Right ventricle myocardium inferior (tissue), 1 donor: ENCODE measurements at regions not wholly inside any gene's neighbourhood (a gene's known extent, or its start where the extent isn't known, plus 50 kb on each side); places are given as distances from the start of the nearest gene placed in this dataset.
"Not testable (repeated sequence)": the region's sequence is repeated elsewhere in the genome, so short reads cannot be mapped to it uniquely, and the experiment has no call there.

Source experiments
- ATAC-seq: fragments of 200-7000 bp; cut with Tn5 transposase; one replicate; pipeline ENCODE4 v1.9.1; 2020; ENCODE audit warnings: mild to moderate bottlenecking, moderate library complexity
- DNase-seq: peaks from one replicate; pipeline ENCODE4 v3.0.0; 2021; ENCODE audit errors: missing footprints
- intact Hi-C: fragments of 100-400 bp; cut with DNase I; formaldehyde crosslinking; loops from one replicate; pipeline ENCODE4 v1.11.0; 2022
- donor health status: DM: no; HTN: yes; CAD: no; lungs with severe emphysema.

DNA sequence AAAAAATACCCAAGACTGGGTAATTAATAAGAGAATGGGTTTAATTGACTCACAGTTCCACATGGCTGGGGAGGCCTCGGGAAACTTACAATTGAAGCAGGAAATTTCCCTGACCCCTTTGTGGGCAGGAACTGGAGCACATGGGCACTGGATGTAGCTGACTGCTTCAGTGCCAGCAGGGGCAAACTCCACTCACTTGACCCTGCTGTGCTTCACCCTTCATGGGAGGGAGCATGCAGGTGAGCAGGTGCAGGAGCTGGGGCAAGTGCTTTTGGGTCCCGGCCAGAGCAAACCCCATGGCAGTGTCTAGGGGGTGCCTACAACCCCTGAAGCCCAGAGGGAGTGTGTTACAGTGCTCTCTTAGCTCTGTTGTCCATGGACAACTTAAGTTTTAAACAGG lies 132.6 kb downstream of the AKR1D1 start:
- ATAC-seq (no peak), DNase-seq (no peak)
- intact Hi-C loops, result no loop called here

DNA sequence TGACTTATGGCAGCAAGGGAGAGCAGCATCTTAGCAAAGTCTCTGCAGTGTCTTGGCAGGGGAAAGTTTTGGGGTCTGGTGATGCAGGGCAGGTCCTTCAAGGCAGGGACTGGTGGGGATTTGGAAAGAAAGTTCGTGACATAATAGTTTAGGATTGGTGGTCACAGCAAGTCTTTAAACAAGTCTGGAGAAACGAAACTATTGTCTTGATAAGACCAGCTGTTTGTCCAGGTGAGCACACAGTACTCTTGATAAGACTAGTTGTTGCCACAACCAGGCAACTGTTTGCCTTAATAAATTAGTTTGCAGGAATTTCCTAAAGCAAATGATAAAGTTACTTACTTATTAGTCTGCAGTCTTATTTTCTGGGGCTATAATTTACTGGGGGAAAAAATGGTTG lies 136.1 kb downstream of the AKR1D1 start:
- DNase-seq (no peak), ATAC-seq (no peak)
- intact Hi-C loops, result no loop called here

- intact Hi-C loops, result no loop called here
Observed at GRCh38 chr7:138214926-138215325, 138.7 kb downstream of the AKR1D1 start.

GRCh38 chr7:138220321-138220720 lies 144.1 kb downstream of the AKR1D1 start:
- ATAC-seq, intact Hi-C loops: not testable (repeated sequence)

More at GRCh38 chr7:138214926-138215325, 138.7 kb downstream of the AKR1D1 start:
- no peak for DNase-seq
- no peak for ATAC-seq

GRCh38 chr7:138221388-138221787 lies 145.1 kb downstream of the AKR1D1 start:
- intact Hi-C loops, DNase-seq, ATAC-seq: not testable (repeated sequence)

More at GRCh38 chr7:138220321-138220720, 144.1 kb downstream of the AKR1D1 start:
- DNase-seq, result not testable (repeated sequence)

- intact Hi-C loops, result no loop called here
Observed at GRCh38 chr7:138223402-138223879, 147.2 kb downstream of the AKR1D1 start.

GRCh38 chr7:138226001-138226476 lies 149.8 kb downstream of the AKR1D1 start:
- intact Hi-C loops, result no loop called here
- ATAC-seq (no peak), DNase-seq (no peak)

More at GRCh38 chr7:138223402-138223879, 147.2 kb downstream of the AKR1D1 start:
- DNase-seq, result no peak
- ATAC-seq, result no peak

DNA sequence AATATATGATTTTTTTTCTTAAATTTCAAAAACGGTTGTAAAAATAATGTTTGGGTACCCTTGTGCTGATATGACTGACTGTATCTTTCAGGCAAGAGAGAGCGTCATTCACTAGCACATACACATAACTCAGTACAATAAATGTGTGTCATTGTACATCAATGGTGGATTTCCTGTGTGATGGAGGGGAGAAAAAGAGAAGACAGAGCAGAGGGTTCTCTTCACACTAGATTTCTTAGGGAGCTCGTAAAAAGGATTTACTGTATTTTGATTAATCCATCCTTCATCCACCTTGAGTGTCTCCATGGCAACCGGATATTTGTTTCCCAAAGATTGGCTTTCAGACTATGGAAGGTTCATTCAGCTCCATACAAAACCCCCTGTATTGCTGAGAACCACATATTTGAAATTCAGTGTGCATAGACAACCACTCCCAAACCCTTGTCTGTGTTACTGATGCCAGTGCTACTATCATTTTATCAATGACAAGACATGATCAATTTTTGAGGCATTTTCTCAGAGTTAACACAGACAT lies 150.6 kb downstream of the AKR1D1 start:
- ATAC-seq (no peak), DNase-seq (no peak)
- intact Hi-C loops, result no loop called here

GRCh38 chr7:138228119-138228518 lies 151.9 kb downstream of the AKR1D1 start:
- intact Hi-C loops, result no loop called here
- no peak for DNase-seq
- ATAC-seq, result no peak

DNA sequence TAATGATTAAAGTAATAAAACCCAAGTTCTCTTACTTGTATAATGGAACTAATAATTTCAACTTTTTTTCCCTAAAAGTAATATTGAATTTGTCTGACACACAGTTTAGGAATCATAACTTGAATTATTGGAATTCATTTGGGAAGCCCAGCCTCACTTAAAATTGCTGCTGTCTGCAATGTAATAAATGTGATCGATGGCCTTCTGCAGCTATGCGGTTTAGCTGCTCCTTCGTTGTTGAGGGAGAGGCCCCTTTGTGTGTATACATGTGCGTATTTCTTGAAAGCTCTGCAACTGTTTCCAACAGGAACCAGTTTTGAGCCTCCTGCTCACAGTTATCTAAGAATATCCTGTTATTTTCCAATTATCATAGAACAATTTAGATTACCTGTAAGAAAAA lies 152.5 kb downstream of the AKR1D1 start:
- intact Hi-C loops, result no loop called here
- no peak for DNase-seq
- no peak for ATAC-seq

GRCh38 chr7:138233189-138233588 lies 156.9 kb downstream of the AKR1D1 start:
- intact Hi-C loops, result no loop called here
- DNase-seq (no peak), ATAC-seq (no peak)

GRCh38 chr7:138235207-138235606 lies 158.9 kb downstream of the AKR1D1 start:
- intact Hi-C loops, result no loop called here
- ATAC-seq, result no peak
- DNase-seq, result no peak

GRCh38 chr7:138237995-138238394 lies 161.7 kb downstream of the AKR1D1 start:
- ATAC-seq, result no peak
- intact Hi-C loops, result no loop called here
- DNase-seq, result no peak

- intact Hi-C loops, result no loop called here
- no peak for DNase-seq
- ATAC-seq, result no peak
Observed at GRCh38 chr7:138238734-138239659, 162.7 kb downstream of the AKR1D1 start.

DNA sequence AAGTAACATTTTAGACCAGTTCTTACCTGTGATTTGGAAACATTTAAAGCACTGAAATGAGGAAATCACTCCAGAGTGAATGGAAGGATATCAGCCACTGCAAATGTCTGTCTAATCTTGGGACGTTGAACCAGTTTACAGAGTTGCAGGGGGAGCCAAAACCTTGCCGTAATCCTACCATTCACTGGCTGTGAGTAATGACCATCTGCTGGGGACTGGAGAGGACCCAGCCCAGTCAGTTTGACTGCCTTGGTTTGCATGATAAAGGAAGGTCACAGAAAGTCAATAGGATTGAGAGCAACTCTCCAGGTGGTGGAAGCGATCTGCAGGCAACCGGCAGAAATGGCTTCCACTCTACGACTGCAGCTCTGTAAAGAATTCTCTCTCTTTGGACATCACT lies 167.2 kb downstream of the AKR1D1 start:
- ATAC-seq, result no peak
- intact Hi-C loops, result no loop called here
- DNase-seq, result no peak

DNA sequence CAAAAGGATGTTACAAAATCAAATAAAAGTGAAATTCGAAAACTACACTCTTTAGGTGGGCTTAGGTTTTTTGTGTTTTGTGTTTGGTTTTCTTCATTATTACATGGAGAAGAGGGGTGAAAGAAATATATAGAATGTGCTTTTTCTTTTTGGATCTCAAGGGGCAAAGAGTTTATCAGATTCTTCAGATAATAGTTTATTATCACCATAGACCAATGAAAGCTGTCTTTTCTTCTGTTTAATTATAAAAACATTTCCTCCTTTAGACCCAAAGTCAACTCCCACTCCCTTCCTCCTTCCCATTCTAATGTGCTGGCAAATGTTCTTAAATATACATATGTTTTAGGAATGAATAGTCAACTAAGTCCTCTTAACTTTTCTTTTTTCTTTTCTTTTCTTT lies 167.6 kb downstream of the AKR1D1 start:
- DNase-seq, result no peak
- ATAC-seq, result no peak
- intact Hi-C loops, result no loop called here

- intact Hi-C loops, result no loop called here
- DNase-seq, result no peak
Observed at GRCh38 chr7:138244606-138245005, 168.3 kb downstream of the AKR1D1 start.

GRCh38 chr7:138245216-138245615 lies 169.0 kb downstream of the AKR1D1 start:
- ATAC-seq (no peak), DNase-seq (no peak)
- intact Hi-C loops, result no loop called here

More at GRCh38 chr7:138244606-138245005, 168.3 kb downstream of the AKR1D1 start:
- ATAC-seq, result no peak

GRCh38 chr7:138245682-138246081 lies 169.4 kb downstream of the AKR1D1 start:
- intact Hi-C loops, result no loop called here
- ATAC-seq (peak; percentile 39), DNase-seq (no peak)

DNA sequence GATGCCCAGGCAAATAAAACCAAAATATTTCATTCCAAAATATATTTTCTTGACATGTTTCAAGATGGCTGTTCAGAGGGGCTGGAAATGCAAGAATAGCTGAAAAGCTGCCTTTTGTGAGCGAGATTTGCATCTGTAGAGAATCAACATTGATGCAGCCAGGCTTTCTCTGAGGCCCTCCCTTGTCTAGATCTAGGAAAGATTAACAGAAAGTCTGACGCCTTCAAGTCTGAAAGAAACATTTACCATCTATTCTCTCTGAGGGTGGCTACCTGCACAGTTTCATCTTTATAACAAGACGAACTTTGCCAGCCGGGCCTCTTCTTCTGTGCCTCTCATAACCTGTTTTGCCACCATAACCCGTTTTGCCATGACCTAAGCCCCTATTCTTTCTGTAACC lies 170.2 kb downstream of the AKR1D1 start:
- DNase-seq (no peak), ATAC-seq (no peak)
- intact Hi-C loops, result no loop called here
